ENCODE measurements at regions not wholly inside any gene's neighbourhood (a gene's known extent, or its start where the extent isn't known, plus 50 kb on each side); places are given as distances from the start of the nearest gene placed in this dataset.

- TF ChIP-seq CTCF (conservative IDR thresholded peaks at IDR 0.05 in 1 of 2, IDR thresholded peaks at IDR 0.05 in 1 of 2; ENCODE audit: low read depth in 1 of 2, low read length in 2 of 2) (no peak), EZH2 (IDR thresholded peaks at IDR 0.05; ENCODE audit: low read length, missing control alignments) (no peak)
These were observed 500.8 kb downstream of the SLITRK6 start for GRCh38 chr13:85298387-85298924.
